ENCODE measurements at regions not wholly inside any gene's neighbourhood (a gene's known extent, or its start where the extent isn't known, plus 50 kb on each side); places are given as distances from the start of the nearest gene placed in this dataset.

DNA sequence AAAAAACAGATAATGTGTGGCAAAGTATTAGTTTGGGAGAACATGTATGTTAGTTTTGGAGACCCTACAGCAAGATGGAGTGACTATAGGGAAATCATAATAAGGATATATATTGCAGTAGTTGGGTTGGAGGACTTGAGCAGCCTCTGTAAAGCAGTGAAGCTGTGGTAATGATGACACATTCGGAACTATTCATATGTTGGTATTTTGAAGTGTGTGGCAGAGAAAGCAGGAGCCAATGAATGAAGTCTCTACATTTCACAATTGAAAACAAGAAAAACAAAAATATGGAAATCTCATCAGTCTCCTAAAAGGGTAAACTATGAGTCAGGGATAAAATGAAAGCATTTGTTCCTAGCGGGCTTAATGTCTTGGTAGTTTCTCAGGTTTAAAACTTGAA lies 645.9 kb downstream of the OTOL1 start:
- Histone ChIP-seq H3K4me3 (no peak overlapping the region), H3K27ac (no peak overlapping the region), H3K9me3 (no peaks in the 10 kb centered on the region), H3K4me1 (0 out of 3 replicates have a peak, but pooled peaks cover 6% of the 10 kb centered on the region), H3K4me2 (no peak overlapping the region)
- 86% methylated on average over 2 of the region's 2 CpGs for WGBS (ENCODE audit: missing lambda C conversion rate)
- DNase-seq (ENCODE audit: low read depth in 1 of 2, low spot score in 1 of 2) (no peak), ATAC-seq (no peak), FAIRE-seq (no peak)
- TF ChIP-seq PHF8 (IDR thresholded peaks at IDR 0.05; ENCODE audit: borderline replicate concordance, low read depth) (no peak), MYC (IDR thresholded peaks at IDR 0.05; ENCODE audit: borderline replicate concordance, low read length) (no peak), ZFP36 (IDR thresholded peaks at IDR 0.05; ENCODE audit: borderline replicate concordance, partially characterized antibody) (no peak), HOXA7 (CRISPR knock-in tag; IDR thresholded peaks at IDR 0.05) (no peak), TFCP2L1 (CRISPR knock-in tag; IDR thresholded peaks at IDR 0.05) (no peak), CEBPB (IDR thresholded peaks at IDR 0.05) (no peak), NR3C1 (IDR thresholded peaks at IDR 0.05) (no peak), RNF2 (IDR thresholded peaks at IDR 0.05; ENCODE audit: borderline replicate concordance, low read depth) (no peak), POLR2AphosphoS2 (conservative IDR thresholded peaks at IDR 0.05; ENCODE audit: low read length) (no peak), RFX5 (IDR thresholded peaks at IDR 0.05) (no peak), ZSCAN20 (CRISPR knock-in tag; IDR thresholded peaks at IDR 0.05) (no peak), FOSL2 (IDR thresholded peaks at IDR 0.05) (no peak), FOSL2 (CRISPR knock-in tag; IDR thresholded peaks at IDR 0.05) (no peak), HMGXB4 (CRISPR knock-in tag; IDR thresholded peaks at IDR 0.05; ENCODE audit: borderline replicate concordance) (no peak), MAZ (IDR thresholded peaks at IDR 0.05; ENCODE audit: borderline replicate concordance, low read depth, low read length) (no peak), POLR2A (IDR thresholded peaks at IDR 0.05; ENCODE audit: low read length) (no peak)
- TF ChIP-seq, protein P1, sequence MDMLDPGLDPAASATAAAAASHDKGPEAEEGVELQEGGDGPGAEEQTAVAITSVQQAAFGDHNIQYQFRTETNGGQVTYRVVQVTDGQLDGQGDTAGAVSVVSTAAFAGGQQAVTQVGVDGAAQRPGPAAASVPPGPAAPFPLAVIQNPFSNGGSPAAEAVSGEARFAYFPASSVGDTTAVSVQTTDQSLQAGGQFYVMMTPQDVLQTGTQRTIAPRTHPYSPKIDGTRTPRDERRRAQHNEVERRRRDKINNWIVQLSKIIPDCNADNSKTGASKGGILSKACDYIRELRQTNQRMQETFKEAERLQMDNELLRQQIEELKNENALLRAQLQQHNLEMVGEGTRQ (IDR thresholded peaks at IDR 0.05): no peak
- TF ChIP-seq, protein P2, sequence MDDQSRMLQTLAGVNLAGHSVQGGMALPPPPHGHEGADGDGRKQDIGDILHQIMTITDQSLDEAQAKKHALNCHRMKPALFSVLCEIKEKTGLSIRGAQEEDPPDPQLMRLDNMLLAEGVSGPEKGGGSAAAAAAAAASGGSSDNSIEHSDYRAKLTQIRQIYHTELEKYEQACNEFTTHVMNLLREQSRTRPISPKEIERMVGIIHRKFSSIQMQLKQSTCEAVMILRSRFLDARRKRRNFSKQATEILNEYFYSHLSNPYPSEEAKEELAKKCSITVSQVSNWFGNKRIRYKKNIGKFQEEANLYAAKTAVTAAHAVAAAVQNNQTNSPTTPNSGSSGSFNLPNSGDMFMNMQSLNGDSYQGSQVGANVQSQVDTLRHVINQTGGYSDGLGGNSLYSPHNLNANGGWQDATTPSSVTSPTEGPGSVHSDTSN (IDR thresholded peaks at IDR 0.05): no peak
- TF ChIP-seq, protein P3, sequence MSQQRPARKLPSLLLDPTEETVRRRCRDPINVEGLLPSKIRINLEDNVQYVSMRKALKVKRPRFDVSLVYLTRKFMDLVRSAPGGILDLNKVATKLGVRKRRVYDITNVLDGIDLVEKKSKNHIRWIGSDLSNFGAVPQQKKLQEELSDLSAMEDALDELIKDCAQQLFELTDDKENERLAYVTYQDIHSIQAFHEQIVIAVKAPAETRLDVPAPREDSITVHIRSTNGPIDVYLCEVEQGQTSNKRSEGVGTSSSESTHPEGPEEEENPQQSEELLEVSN (IDR thresholded peaks at IDR 0.05; ENCODE audit: borderline replicate concordance, low read depth): no peak
- ChIA-PET POLR2A (no interaction called here), CTCF (no interaction called here)

DNA sequence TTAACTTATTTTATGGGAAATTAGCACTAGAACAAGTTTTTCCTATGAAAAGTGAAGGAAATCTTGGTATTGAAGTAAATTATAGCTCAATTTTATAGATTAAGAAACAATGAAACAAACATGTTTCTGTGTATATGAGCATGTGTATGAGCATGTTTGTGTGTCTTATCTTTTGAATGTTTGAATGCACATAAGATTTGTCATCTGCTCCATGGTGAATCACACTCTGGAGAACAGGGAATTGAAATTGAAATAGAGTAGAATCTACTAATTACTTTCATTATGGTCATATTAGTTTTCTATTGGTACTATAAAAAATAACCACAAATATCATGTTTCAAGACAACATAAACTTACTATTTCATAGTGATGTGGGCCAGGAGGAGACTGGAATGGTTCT lies 646.6 kb downstream of the OTOL1 start:
- FAIRE-seq (no peak), DNase-seq (ENCODE audit: low read depth in 1 of 2, low spot score in 1 of 2) (no peak), ATAC-seq (no peak)
- Histone ChIP-seq H3K27ac (no peak overlapping the region), H3K4me3 (no peak overlapping the region), H3K9me3 (no peaks in the 10 kb centered on the region), H3K4me2 (no peak overlapping the region), H3K4me1 (0 out of 3 replicates have a peak, but pooled peaks cover 6% of the 10 kb centered on the region)
- ChIA-PET POLR2A (no interaction called here), CTCF (no interaction called here)
- TF ChIP-seq CBX8 (IDR thresholded peaks at IDR 0.05) (no peak), JUNB (IDR thresholded peaks at IDR 0.05) (no peak), JUN (IDR thresholded peaks at IDR 0.05) (no peak), HMGXB4 (CRISPR knock-in tag; IDR thresholded peaks at IDR 0.05; ENCODE audit: borderline replicate concordance) (no peak), TP53 (CRISPR knock-in tag; IDR thresholded peaks at IDR 0.05) (no peak)
- TF ChIP-seq, protein P3 (IDR thresholded peaks at IDR 0.05; ENCODE audit: borderline replicate concordance, low read depth): no peak

Measured in A549 (cell line).